SK-N-SH (cell line): ENCODE measurements at regions not wholly inside any gene's neighbourhood (a gene's known extent, or its start where the extent isn't known, plus 50 kb on each side); places are given as distances from the start of the nearest gene placed in this dataset.

Experiments used
- CTCF ChIA-PET: fragments of 300-600, 350-600 bp; formaldehyde crosslinking; extraction: SDS; loops from one replicate; lab custom pipeline; 2021; lab: Yijun Ruan, JAX
- POLR2A ChIA-PET: fragments of 350-600 bp; sonication (Branson Sonifier 250); formaldehyde crosslinking; extraction: SDS; loops from one replicate; lab custom pipeline; 2020; ENCODE audit warnings: antibody characterized with exemption, inconsistent platforms; lab: Yijun Ruan, JAX
- DNase-seq: peaks from one replicate; pipeline ENCODE4 v3.0.0; 2012
- H2AFZ ChIP-seq: fragments of 200-600 bp; sonication (generic); 2 replicates; pipeline ENCODE4 v1.8.1; 2016; ENCODE audit warnings: antibody characterized with exemption, mild to moderate bottlenecking, low read depth
- H3F3A ChIP-seq: fragments of 200-600 bp; sonication (generic); replicated peaks from 2 replicates; pipeline ENCODE3; 2016; ENCODE audit warnings: antibody characterized with exemption, mild to moderate bottlenecking; ENCODE audit not compliant: insufficient read depth
- H3K27ac ChIP-seq, 2 experiments: fragments of 200-500 bp in 1 of 2; fragments of 200-600 bp in 1 of 2; sonication (Bioruptor generic) in 1 of 2; sonication (generic), shearing (Covaris generic) in 1 of 2; 2 replicates each; pipeline versions ENCODE4 v1.5.1 to v1.6.1; 2014 to 2016; ENCODE audit warnings: low read depth in 2 of 2, inconsistent platforms in 1 of 2, low read length in 1 of 2, mild to moderate bottlenecking in 1 of 2, mixed read lengths in 1 of 2
- H3K27me3 ChIP-seq: fragments of 200-600 bp; sonication (generic), shearing (Covaris generic); 2 replicates; pipeline ENCODE4 v1.6.1; 2016; ENCODE audit warnings: mixed run types; ENCODE audit not compliant: insufficient read depth
- H3K36me3 ChIP-seq, 2 experiments: fragments of 200-500 bp in 1 of 2; fragments of 200-600 bp in 1 of 2; sonication (Bioruptor generic) in 1 of 2; sonication (generic) in 1 of 2; replicated peaks in 1 of 2; 2 replicates each; pipeline versions ENCODE3 to v1.5.1; 2014 to 2016; ENCODE audit warnings: low read length in 1 of 2, mild to moderate bottlenecking in 1 of 2; ENCODE audit not compliant: insufficient read depth in 2 of 2, control insufficient read depth in 1 of 2
- H3K4me1 ChIP-seq, 2 experiments: fragments of 200-500 bp in 1 of 2; fragments of 200-600 bp in 1 of 2; sonication (Bioruptor generic) in 1 of 2; sonication (generic), shearing (Covaris generic) in 1 of 2; 2 replicates each; pipeline versions ENCODE4 v1.5.1 to v1.6.1; 2014 to 2016; ENCODE audit warnings: low read depth in 1 of 2, low read length in 1 of 2, mixed run types in 1 of 2; ENCODE audit not compliant: insufficient read depth in 2 of 2, control insufficient read depth in 1 of 2
- H3K4me2 ChIP-seq: fragments of 200-600 bp; sonication (generic), shearing (Covaris generic); 2 replicates; pipeline ENCODE4 v1.6.1; 2017; ENCODE audit warnings: mixed run types
- H3K4me3 ChIP-seq, 2 experiments: fragments of 200-500 bp in 1 of 2; fragments of 200-600 bp in 1 of 2; sonication (Bioruptor generic) in 1 of 2; sonication (generic), shearing (Covaris generic) in 1 of 2; 2 replicates each; pipeline versions ENCODE4 v1.5.1 to v1.8.1; 2014 to 2016; ENCODE audit warnings: low read depth in 2 of 2, inconsistent platforms in 1 of 2, low read length in 1 of 2, mild to moderate bottlenecking in 1 of 2, mixed read lengths in 1 of 2, moderate library complexity in 1 of 2
- H3K79me2 ChIP-seq: fragments of 200-600 bp; sonication (generic); 2 replicates; pipeline ENCODE4 v1.8.1; 2017; ENCODE audit warnings: mild to moderate bottlenecking; ENCODE audit not compliant: insufficient read depth
- H3K9ac ChIP-seq: fragments of 200-600 bp; sonication (generic); 2 replicates; pipeline ENCODE4 v1.6.1; 2017; ENCODE audit warnings: mixed run types
- H3K9me2 ChIP-seq: fragments of 200-600 bp; sonication (generic); 2 replicates; pipeline ENCODE4 v1.6.1; 2017; ENCODE audit warnings: mixed run types
- H3K9me3 ChIP-seq: fragments of 200-600 bp; sonication (generic); 2 replicates; pipeline ENCODE4 v1.6.1; 2017; ENCODE audit warnings: mixed run types, mild to moderate bottlenecking, moderate library complexity
- H4K20me1 ChIP-seq: fragments of 200-600 bp; sonication (generic); 2 replicates; pipeline ENCODE4 v1.6.1; 2017; ENCODE audit warnings: mild to moderate bottlenecking, mixed run types; ENCODE audit not compliant: insufficient read depth
- ELF1 ChIP-seq: IDR thresholded peaks from 2 replicates; pipeline ENCODE4 v1.4.0; 2012
- EZH2phosphoT487 ChIP-seq: fragments of 200-600 bp; sonication (generic); IDR thresholded peaks from 2 replicates; pipeline ENCODE4 v1.6.1; 2017; ENCODE audit warnings: low read depth, mixed run types, mild to moderate bottlenecking, antibody characterized with exemption, moderate library complexity, borderline replicate concordance
- FOSL2 ChIP-seq: IDR thresholded peaks from 2 replicates; pipeline ENCODE4 v1.4.0; 2012; ENCODE audit warnings: low read depth, mild to moderate bottlenecking, moderate library complexity, borderline replicate concordance
- FOXM1 ChIP-seq: IDR thresholded peaks from 2 replicates; pipeline ENCODE4 v1.4.0; 2012; ENCODE audit warnings: low read depth, mild to moderate bottlenecking
- GATA2 ChIP-seq: sonication (generic); formaldehyde crosslinking; IDR thresholded peaks from 2 replicates; pipeline ENCODE4 v1.5.0; 2020; ENCODE audit warnings: mild to moderate bottlenecking, missing genetic modification reagents
- JUND ChIP-seq: IDR thresholded peaks from 2 replicates; pipeline ENCODE4 v1.4.0; 2012
- MEF2A ChIP-seq: IDR thresholded peaks from 2 replicates; pipeline ENCODE4 v1.4.0; 2012; ENCODE audit warnings: low read depth, borderline replicate concordance
- MXI1 ChIP-seq: IDR thresholded peaks from 2 replicates; pipeline ENCODE4 v1.6.1; 2012; ENCODE audit warnings: mild to moderate bottlenecking, low read depth, low read length, improper control_type of control experiment
- NRF1 ChIP-seq: IDR thresholded peaks from 2 replicates; pipeline ENCODE4 v1.6.1; 2012; ENCODE audit warnings: low read depth, mild to moderate bottlenecking, low read length
- RCOR1 ChIP-seq: fragments of 150-350 bp; IDR thresholded peaks from 2 replicates; pipeline ENCODE4 v1.6.1; 2017; ENCODE audit warnings: antibody characterized with exemption, low read length
- RFX5 ChIP-seq: IDR thresholded peaks from 2 replicates; pipeline ENCODE4 v1.6.1; 2012; ENCODE audit warnings: mild to moderate bottlenecking, improper control_type of control experiment, low read length
- SIN3A ChIP-seq: IDR thresholded peaks from 2 replicates; pipeline ENCODE4 v1.6.1; 2012; ENCODE audit warnings: low read depth, mild to moderate bottlenecking, low read length, moderate library complexity, borderline replicate concordance
- TAF1 ChIP-seq: IDR thresholded peaks from 2 replicates; pipeline ENCODE4 v1.6.1; 2012; ENCODE audit warnings: low read depth, mild to moderate bottlenecking, low read length, moderate library complexity, borderline replicate concordance
- TCF12 ChIP-seq: IDR thresholded peaks from 2 replicates; pipeline ENCODE4 v1.4.0; 2012
- TEAD4 ChIP-seq: IDR thresholded peaks from 2 replicates; pipeline ENCODE4 v1.4.0; 2012; ENCODE audit warnings: mild to moderate bottlenecking, borderline replicate concordance; ENCODE audit not compliant: insufficient read depth
- WGBS: methylation state at CpG from one replicate; pipeline ENCODE4 v1.1.6; 2017; ENCODE audit warnings: low lambda C conversion rate; 5-methylcytosine and 5-hydroxymethylcytosine counted together
- TF ChIP-seq, protein P1 (sequence below): IDR thresholded peaks from 2 replicates; pipeline ENCODE4; 2012
- TF ChIP-seq, protein P2 (sequence below): IDR thresholded peaks from 2 replicates; pipeline ENCODE4 v1.6.1; 2012; ENCODE audit warnings: mild to moderate bottlenecking, low read depth, low read length, moderate library complexity
- TF ChIP-seq, protein P3 (sequence below): fragments of 150-350 bp; IDR thresholded peaks from 2 replicates; pipeline ENCODE4 v1.6.1; 2016; ENCODE audit warnings: mild to moderate bottlenecking, low read depth, low read length
- TF ChIP-seq, protein P4 (sequence below): fragments of 150-350 bp; IDR thresholded peaks from 2 replicates; pipeline ENCODE4 v1.6.1; 2017; ENCODE audit warnings: antibody characterized with exemption, low read length, low read depth, borderline replicate concordance
- TF ChIP-seq, protein P5 (sequence below): fragments of 200-600 bp; sonication (generic); IDR thresholded peaks from 2 replicates; pipeline ENCODE4 v1.6.1; 2017; ENCODE audit warnings: antibody characterized with exemption, mild to moderate bottlenecking, moderate library complexity

DNA sequence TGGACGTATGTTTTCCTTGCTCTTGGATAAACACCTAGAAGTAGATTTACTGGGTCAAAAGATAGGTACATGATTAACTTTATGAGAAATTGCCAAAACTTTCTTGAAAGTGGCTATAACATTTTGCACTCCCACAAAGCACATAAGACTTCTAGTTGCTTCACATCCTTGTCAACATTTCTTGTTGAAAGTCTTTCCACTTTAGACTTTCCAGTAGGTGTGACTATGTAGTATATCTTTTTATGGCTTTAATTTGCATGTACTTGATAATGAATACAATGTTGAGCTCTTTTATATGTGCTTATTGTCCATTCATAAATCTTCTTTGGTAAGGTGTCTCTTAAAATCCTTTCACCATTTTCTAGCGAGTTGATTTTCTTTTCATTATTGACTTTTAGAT, 241.2 kb upstream of the RPL38 start:
- CTCF ChIA-PET: no interaction called here
- 31% methylated on average over 2 of the region's 2 CpGs for WGBS
- no peak overlapping the region for H3K27ac ChIP-seq

More for the DNA sequence above, 241.2 kb upstream of the RPL38 start:
- H3K4me3 ChIP-seq: no peak overlapping the region
- peaks cover 0 to 4% of the 10 kb centered on the region in 2 experiments; a peak in 1 of 4 replicates for H3K4me1 ChIP-seq
- DNase-seq: no peak
- no peak overlapping the region for H3K9ac ChIP-seq
- H3K27me3 ChIP-seq: no peaks in the 10 kb centered on the region
- H3K4me2 ChIP-seq: no peak overlapping the region
- peaks cover 13% of the 10 kb centered on the region; the same call in 1 of the 2 replicates for H3K9me3 ChIP-seq
- no peaks in the 10 kb centered on the region for H4K20me1 ChIP-seq
- no peaks in the 10 kb centered on the region for H3K36me3 ChIP-seq
- H2AFZ ChIP-seq: no peak overlapping the region
- TF ChIP-seq ELF1 (no peak), RCOR1 (no peak), JUND (no peak), MXI1 (no peak), TEAD4 (no peak), FOXM1 (no peak), FOSL2 (no peak), GATA2 (CRISPR knock-in tag) (no peak), MEF2A (no peak), SIN3A (no peak), EZH2phosphoT487 (no peak), RFX5 (no peak), TCF12 (no peak), NRF1 (no peak), TAF1 (no peak)
- TF ChIP-seq, protein P1, sequence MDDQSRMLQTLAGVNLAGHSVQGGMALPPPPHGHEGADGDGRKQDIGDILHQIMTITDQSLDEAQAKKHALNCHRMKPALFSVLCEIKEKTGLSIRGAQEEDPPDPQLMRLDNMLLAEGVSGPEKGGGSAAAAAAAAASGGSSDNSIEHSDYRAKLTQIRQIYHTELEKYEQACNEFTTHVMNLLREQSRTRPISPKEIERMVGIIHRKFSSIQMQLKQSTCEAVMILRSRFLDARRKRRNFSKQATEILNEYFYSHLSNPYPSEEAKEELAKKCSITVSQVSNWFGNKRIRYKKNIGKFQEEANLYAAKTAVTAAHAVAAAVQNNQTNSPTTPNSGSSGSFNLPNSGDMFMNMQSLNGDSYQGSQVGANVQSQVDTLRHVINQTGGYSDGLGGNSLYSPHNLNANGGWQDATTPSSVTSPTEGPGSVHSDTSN: no peak
- TF ChIP-seq, protein P2, sequence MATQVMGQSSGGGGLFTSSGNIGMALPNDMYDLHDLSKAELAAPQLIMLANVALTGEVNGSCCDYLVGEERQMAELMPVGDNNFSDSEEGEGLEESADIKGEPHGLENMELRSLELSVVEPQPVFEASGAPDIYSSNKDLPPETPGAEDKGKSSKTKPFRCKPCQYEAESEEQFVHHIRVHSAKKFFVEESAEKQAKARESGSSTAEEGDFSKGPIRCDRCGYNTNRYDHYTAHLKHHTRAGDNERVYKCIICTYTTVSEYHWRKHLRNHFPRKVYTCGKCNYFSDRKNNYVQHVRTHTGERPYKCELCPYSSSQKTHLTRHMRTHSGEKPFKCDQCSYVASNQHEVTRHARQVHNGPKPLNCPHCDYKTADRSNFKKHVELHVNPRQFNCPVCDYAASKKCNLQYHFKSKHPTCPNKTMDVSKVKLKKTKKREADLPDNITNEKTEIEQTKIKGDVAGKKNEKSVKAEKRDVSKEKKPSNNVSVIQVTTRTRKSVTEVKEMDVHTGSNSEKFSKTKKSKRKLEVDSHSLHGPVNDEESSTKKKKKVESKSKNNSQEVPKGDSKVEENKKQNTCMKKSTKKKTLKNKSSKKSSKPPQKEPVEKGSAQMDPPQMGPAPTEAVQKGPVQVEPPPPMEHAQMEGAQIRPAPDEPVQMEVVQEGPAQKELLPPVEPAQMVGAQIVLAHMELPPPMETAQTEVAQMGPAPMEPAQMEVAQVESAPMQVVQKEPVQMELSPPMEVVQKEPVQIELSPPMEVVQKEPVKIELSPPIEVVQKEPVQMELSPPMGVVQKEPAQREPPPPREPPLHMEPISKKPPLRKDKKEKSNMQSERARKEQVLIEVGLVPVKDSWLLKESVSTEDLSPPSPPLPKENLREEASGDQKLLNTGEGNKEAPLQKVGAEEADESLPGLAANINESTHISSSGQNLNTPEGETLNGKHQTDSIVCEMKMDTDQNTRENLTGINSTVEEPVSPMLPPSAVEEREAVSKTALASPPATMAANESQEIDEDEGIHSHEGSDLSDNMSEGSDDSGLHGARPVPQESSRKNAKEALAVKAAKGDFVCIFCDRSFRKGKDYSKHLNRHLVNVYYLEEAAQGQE: no peak
- TF ChIP-seq, protein P3, sequence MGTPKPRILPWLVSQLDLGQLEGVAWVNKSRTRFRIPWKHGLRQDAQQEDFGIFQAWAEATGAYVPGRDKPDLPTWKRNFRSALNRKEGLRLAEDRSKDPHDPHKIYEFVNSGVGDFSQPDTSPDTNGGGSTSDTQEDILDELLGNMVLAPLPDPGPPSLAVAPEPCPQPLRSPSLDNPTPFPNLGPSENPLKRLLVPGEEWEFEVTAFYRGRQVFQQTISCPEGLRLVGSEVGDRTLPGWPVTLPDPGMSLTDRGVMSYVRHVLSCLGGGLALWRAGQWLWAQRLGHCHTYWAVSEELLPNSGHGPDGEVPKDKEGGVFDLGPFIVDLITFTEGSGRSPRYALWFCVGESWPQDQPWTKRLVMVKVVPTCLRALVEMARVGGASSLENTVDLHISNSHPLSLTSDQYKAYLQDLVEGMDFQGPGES: no peak
- TF ChIP-seq, protein P4, sequence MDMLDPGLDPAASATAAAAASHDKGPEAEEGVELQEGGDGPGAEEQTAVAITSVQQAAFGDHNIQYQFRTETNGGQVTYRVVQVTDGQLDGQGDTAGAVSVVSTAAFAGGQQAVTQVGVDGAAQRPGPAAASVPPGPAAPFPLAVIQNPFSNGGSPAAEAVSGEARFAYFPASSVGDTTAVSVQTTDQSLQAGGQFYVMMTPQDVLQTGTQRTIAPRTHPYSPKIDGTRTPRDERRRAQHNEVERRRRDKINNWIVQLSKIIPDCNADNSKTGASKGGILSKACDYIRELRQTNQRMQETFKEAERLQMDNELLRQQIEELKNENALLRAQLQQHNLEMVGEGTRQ: no peak
- TF ChIP-seq, protein P5, sequence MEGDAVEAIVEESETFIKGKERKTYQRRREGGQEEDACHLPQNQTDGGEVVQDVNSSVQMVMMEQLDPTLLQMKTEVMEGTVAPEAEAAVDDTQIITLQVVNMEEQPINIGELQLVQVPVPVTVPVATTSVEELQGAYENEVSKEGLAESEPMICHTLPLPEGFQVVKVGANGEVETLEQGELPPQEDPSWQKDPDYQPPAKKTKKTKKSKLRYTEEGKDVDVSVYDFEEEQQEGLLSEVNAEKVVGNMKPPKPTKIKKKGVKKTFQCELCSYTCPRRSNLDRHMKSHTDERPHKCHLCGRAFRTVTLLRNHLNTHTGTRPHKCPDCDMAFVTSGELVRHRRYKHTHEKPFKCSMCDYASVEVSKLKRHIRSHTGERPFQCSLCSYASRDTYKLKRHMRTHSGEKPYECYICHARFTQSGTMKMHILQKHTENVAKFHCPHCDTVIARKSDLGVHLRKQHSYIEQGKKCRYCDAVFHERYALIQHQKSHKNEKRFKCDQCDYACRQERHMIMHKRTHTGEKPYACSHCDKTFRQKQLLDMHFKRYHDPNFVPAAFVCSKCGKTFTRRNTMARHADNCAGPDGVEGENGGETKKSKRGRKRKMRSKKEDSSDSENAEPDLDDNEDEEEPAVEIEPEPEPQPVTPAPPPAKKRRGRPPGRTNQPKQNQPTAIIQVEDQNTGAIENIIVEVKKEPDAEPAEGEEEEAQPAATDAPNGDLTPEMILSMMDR: no peak
- TF ChIP-seq, all 33 proteins: peak for 0
- POLR2A ChIA-PET: no interaction called here
- H3F3A ChIP-seq: no peaks in the 10 kb centered on the region
- H3K79me2 ChIP-seq: no peaks in the 10 kb centered on the region
- H3K9me2 ChIP-seq: no peaks in the 10 kb centered on the region; the same call in 1 of the 2 replicates
